Gastrocnemius medialis (tissue), 4 donors: ENCODE measurements at regions not wholly inside any gene's neighbourhood (a gene's known extent, or its start where the extent isn't known, plus 50 kb on each side); places are given as distances from the start of the nearest gene placed in this dataset.

Source experiments
- ATAC-seq, 2 donors: fragments of 150-250 bp; one replicate each; pipeline ENCODE4 v1.9.1; 2016
- DNase-seq, 2 donors: peaks; one replicate each; pipeline ENCODE4 v3.0.0-alpha.2; 2019
- H3K27ac ChIP-seq, 4 donors: fragments of 200-600 bp; sonication (generic); 1 replicate in 1 of 4; 2 replicates in 3 of 4; pipeline ENCODE4 v1.5.1; 2016 to 2018; ENCODE audit warnings: mild to moderate bottlenecking in 2 of 4, moderate library complexity in 1 of 4
- H3K27me3 ChIP-seq, 3 donors: fragments of 200-600 bp; sonication (generic) in 2 of 3; 1 replicate in 1 of 3; 2 replicates in 2 of 3; pipeline versions ENCODE4 v1.5.1 to v1.6.0; 2016 to 2019; ENCODE audit warnings: mild to moderate bottlenecking in 1 of 3, moderate library complexity in 1 of 3
- H3K36me3 ChIP-seq, 2 donors: fragments of 200-600 bp; sonication (generic) in 1 of 2; one replicate each; pipeline ENCODE4 v1.5.1; 2017 to 2018
- H3K4me1 ChIP-seq, 2 donors: fragments of 200-600 bp; sonication (generic) in 1 of 2; one replicate each; pipeline ENCODE4 v1.5.1; 2016 to 2017; ENCODE audit warnings: mild to moderate bottlenecking in 2 of 2
- H3K4me3 ChIP-seq, 4 donors: fragments of 200-600 bp; sonication (generic) in 3 of 4; 1 replicate in 1 of 4; 2 replicates in 3 of 4; pipeline ENCODE4 v1.5.1; 2016 to 2019; ENCODE audit warnings: mild to moderate bottlenecking in 2 of 4
- H3K9me3 ChIP-seq, 3 donors: fragments of 200-600 bp; sonication (generic) in 2 of 3; 1 replicate in 1 of 3; 2 replicates in 2 of 3; pipeline ENCODE4 v1.5.1; 2016 to 2019
- POLR2A ChIP-seq, 2 donors: fragments of 450-650 bp; IDR thresholded peaks; one replicate each; pipeline ENCODE4 v1.6.1; 2017; ENCODE audit warnings: antibody characterized with exemption in 2 of 2, mild to moderate bottlenecking in 2 of 2, moderate library complexity in 2 of 2
- in situ Hi-C, 4 donors: fragments of 200-750 bp; cut with MboI; loops; one replicate each; pipeline versions ENCODE4 v1.15.0 to v1.8.0; 2017; ENCODE audit warnings: low sequenced_read_pairs in 4 of 4
- intact Hi-C: fragments of 100-400 bp; cut with DNase I; formaldehyde crosslinking; loops from one replicate; pipeline ENCODE4 v1.15.1; 2023; ENCODE audit warnings: low total_unique reads
- TF ChIP-seq, protein P1 (sequence below), 5 experiments: fragments of 450-650 bp in 3 of 5; fragments of 200-600 bp in 2 of 5; sonication (generic) in 2 of 5; IDR thresholded peaks in 4 of 5; conservative IDR thresholded peaks in 1 of 5; 1 replicate in 4 of 5; 2 replicates in 1 of 5; pipeline ENCODE4 v1.5.1; 2016 to 2019; ENCODE audit warnings: antibody characterized with exemption in 5 of 5, mild to moderate bottlenecking in 3 of 5, moderate library complexity in 3 of 5

DNA sequence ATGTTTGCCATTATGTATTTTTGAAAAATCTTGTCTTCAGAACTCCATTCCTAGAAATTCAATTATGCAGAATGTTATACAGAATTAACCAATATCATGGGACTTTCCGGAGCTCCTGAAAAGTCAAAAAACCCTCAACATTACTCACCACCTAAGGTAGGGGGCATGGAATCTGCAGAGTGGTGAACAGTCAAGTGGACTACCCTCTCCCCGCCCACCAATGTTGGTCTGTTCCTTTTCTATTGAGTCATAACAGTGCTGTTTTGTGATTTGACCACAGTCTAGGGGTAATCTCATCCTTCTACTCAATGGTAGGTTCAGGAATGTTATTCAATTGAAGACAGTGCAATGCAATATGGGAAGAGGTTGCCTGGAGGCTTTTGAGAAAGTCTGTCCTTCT, 130.5 kb upstream of the HABP2 start:
- Histone ChIP-seq H3K27me3 (peaks cover 0 to 3% (median 0%) of the 10 kb centered on the region in 3 donors), H3K27ac (no peak overlapping the region), H3K4me1 (no peaks in the 10 kb centered on the region), H3K36me3 (no peaks in the 10 kb centered on the region), H3K4me3 (no peak overlapping the region), H3K9me3 (peaks cover 0 to 5% (median 0%) of the 10 kb centered on the region in 3 donors)
- no peak for TF ChIP-seq POLR2A (IDR thresholded peaks at IDR 0.05)
- TF ChIP-seq, protein P1, sequence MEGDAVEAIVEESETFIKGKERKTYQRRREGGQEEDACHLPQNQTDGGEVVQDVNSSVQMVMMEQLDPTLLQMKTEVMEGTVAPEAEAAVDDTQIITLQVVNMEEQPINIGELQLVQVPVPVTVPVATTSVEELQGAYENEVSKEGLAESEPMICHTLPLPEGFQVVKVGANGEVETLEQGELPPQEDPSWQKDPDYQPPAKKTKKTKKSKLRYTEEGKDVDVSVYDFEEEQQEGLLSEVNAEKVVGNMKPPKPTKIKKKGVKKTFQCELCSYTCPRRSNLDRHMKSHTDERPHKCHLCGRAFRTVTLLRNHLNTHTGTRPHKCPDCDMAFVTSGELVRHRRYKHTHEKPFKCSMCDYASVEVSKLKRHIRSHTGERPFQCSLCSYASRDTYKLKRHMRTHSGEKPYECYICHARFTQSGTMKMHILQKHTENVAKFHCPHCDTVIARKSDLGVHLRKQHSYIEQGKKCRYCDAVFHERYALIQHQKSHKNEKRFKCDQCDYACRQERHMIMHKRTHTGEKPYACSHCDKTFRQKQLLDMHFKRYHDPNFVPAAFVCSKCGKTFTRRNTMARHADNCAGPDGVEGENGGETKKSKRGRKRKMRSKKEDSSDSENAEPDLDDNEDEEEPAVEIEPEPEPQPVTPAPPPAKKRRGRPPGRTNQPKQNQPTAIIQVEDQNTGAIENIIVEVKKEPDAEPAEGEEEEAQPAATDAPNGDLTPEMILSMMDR (IDR thresholded peaks at IDR 0.05 in 4 of 5, conservative IDR thresholded peaks at IDR 0.05 in 1 of 5): no peak
- ATAC-seq: no peak
- DNase-seq: no peak
- intact Hi-C loops: no loop called here
- in situ Hi-C loops: no loop called here

DNA sequence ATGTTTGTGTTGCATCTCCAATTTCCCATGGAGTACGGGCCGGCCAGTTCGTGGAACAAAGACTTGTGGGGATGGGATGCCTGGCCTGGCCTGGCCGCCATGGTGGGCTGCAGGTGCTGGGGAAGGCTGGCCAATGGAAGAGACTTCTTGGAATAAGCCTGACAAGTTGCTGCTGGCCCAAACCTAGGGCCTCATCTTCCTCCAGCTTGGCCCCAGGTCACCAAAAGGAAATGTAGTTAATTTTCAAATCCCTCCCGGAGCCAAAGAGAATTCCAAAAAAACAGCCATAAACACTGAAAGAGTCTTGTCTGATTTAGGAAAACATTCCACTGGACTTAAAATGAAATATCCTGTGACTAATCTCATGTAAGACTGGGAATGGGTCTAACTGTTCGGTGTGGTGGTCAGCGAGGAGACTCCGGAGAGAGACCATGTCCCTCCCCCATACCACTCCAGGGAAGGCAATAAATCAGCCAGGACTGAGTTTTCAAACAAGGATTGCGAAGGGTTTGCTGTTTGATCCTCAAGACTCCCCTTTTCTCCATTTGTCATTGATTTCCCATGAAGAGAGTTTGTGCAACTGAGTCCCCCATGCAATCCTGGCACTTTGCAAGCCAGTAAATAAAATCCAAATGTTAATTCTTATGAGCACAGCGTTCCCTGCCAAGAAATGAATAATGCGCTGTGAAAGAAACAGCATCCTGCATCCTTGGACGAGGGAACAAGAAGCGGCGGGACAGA, 128.7 kb upstream of the HABP2 start:
- in situ Hi-C loops: no loop called here

DNA sequence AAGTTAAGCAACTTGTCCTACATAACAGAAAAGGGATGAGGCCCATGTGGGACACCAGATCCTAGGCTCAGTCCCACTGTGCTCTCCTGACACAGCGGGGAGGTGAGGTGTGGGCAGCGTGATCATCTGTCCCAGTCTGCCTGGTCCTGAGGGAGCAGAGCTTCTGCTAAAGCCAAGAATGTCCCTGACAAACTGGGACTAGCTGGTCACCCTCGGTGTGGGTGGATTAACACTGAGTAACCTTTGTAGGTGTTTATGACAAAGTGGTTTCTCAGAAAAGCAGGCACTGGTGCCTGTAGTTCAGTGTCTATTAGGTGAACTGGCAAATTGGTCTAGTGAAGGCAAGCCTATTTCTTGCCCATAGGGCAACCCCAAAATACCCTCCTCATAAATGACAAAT, 127.8 kb upstream of the HABP2 start:
- intact Hi-C loops (no loop called here), in situ Hi-C loops (no loop called here)
- H3K27me3 ChIP-seq: no peaks in the 10 kb centered on the region
- TF ChIP-seq POLR2A (IDR thresholded peaks at IDR 0.05): no peak
- TF ChIP-seq, protein P1 (IDR thresholded peaks at IDR 0.05 in 4 of 5, conservative IDR thresholded peaks at IDR 0.05 in 1 of 5): no peak
- H3K36me3 ChIP-seq: no peaks in the 10 kb centered on the region
- no peaks in the 10 kb centered on the region for H3K4me1 ChIP-seq
- H3K27ac ChIP-seq: no peak overlapping the region
- H3K4me3 ChIP-seq: no peak overlapping the region
- no peak for ATAC-seq
- H3K9me3 ChIP-seq: no peaks in the 10 kb centered on the region
- DNase-seq: no peak

More for the DNA sequence above, 128.7 kb upstream of the HABP2 start:
- Histone ChIP-seq H3K9me3 (peaks cover 0 to 5% (median 0%) of the 10 kb centered on the region in 3 donors), H3K27me3 (no peaks in the 10 kb centered on the region), H3K4me3 (no peak overlapping the region), H3K36me3 (no peaks in the 10 kb centered on the region), H3K4me1 (no peaks in the 10 kb centered on the region), H3K27ac (peak overlapping the region in 1 of 4 donors; percentile 38)
- TF ChIP-seq, protein P1 (IDR thresholded peaks at IDR 0.05 in 4 of 5, conservative IDR thresholded peaks at IDR 0.05 in 1 of 5): no peak
- TF ChIP-seq POLR2A (IDR thresholded peaks at IDR 0.05): no peak
- intact Hi-C loops: no loop called here
- ATAC-seq: peak; percentile 49 to 56
- DNase-seq: peak; percentile 13 to 22

DNA sequence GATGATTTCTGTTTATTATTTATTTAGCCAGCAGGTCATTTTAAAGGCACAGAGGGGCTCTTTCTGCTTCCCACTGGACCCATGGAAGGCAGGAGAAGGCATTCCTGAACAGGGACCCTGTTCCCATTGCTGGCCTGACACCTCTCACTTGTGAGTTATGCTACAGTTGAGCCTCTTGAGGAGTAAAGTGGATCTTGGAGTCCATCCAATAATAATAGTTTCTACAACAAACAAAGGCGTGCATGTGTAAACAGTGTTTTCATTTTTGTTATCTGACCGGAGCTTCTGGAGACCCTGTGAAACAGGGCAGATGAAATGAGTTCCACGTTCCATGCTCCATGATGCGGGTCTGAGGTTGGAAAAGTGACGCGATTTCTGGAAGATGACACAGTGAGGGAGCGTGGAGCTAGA, 127.3 kb upstream of the HABP2 start:
- Histone ChIP-seq H3K4me1 (no peaks in the 10 kb centered on the region), H3K36me3 (no peaks in the 10 kb centered on the region), H3K27me3 (no peaks in the 10 kb centered on the region), H3K9me3 (no peaks in the 10 kb centered on the region), H3K4me3 (no peak overlapping the region), H3K27ac (no peak overlapping the region)
- intact Hi-C loops (no loop called here), in situ Hi-C loops (no loop called here)
- no peak for TF ChIP-seq POLR2A (IDR thresholded peaks at IDR 0.05)
- TF ChIP-seq, protein P1 (IDR thresholded peaks at IDR 0.05 in 4 of 5, conservative IDR thresholded peaks at IDR 0.05 in 1 of 5): no peak
- DNase-seq (no peak), ATAC-seq (no peak)
